Right lobe of liver (tissue), 4 donors: ENCODE measurements at regions not wholly inside any gene's neighbourhood (a gene's known extent, or its start where the extent isn't known, plus 50 kb on each side); places are given as distances from the start of the nearest gene placed in this dataset.

Experiments used
- POLR2A ChIP-seq: fragments of 450-650 bp; IDR thresholded peaks from one replicate; pipeline ENCODE4 v1.6.1; 2017; ENCODE audit warnings: antibody characterized with exemption, mild to moderate bottlenecking
- TF ChIP-seq, protein P1 (sequence below), 4 donors: fragments of 200-600 bp in 3 of 4; fragments of 450-650 bp in 1 of 4; IDR thresholded peaks; one replicate each; pipeline versions ENCODE4 v1.5.1 to v1.8.0; 2016 to 2022; ENCODE audit warnings: antibody characterized with exemption in 4 of 4, mild to moderate bottlenecking in 2 of 4
- donor health status: DM: no; HTN: no; CAD: no.
- donor health status: DM: no; HTN: no; CAD: no.
- donor health status: DM: no; HTN: yes; CAD: no.

DNA sequence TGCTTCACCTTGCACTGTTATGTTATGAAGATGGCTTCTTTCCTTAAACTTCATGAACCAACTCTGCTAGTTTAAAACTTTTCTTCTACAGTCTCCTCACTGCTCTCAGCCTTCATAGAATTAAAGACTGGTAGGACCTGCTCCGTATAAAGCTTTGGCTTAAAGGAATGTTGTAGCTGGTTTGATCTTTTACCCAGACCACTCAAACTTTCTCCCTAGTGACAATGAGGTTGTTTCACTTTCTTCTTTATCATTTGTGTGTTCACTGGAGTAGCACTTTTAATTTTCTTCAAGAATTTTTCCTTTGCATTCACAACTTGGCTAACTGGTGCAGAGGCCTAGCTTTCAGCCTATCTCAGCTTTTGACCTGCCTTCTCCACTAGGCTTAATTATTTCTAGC lies 316.4 kb upstream of the RNF32 start:
- TF ChIP-seq, protein P1, sequence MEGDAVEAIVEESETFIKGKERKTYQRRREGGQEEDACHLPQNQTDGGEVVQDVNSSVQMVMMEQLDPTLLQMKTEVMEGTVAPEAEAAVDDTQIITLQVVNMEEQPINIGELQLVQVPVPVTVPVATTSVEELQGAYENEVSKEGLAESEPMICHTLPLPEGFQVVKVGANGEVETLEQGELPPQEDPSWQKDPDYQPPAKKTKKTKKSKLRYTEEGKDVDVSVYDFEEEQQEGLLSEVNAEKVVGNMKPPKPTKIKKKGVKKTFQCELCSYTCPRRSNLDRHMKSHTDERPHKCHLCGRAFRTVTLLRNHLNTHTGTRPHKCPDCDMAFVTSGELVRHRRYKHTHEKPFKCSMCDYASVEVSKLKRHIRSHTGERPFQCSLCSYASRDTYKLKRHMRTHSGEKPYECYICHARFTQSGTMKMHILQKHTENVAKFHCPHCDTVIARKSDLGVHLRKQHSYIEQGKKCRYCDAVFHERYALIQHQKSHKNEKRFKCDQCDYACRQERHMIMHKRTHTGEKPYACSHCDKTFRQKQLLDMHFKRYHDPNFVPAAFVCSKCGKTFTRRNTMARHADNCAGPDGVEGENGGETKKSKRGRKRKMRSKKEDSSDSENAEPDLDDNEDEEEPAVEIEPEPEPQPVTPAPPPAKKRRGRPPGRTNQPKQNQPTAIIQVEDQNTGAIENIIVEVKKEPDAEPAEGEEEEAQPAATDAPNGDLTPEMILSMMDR (IDR thresholded peaks at IDR 0.05) = no peak
- TF ChIP-seq POLR2A = no peak
